GM20000 (cell line): ENCODE measurements at regions not wholly inside any gene's neighbourhood (a gene's known extent, or its start where the extent isn't known, plus 50 kb on each side); places are given as distances from the start of the nearest gene placed in this dataset.

Source experiments
- DNase-seq: peaks from one replicate; pipeline ENCODE4 v3.0.0; 2012; ENCODE audit warnings: low spot score
- CTCF ChIP-seq: IDR thresholded peaks from 2 replicates; pipeline ENCODE4 v1.5.1; 2012; ENCODE audit warnings: mild to moderate bottlenecking, control low read depth; ENCODE audit errors: extremely low read depth, missing control alignments

- DNase-seq, result no peak
- no peak for TF ChIP-seq CTCF
Observed at GRCh38 chr20:52578559-52578958, 387.0 kb upstream of the ZFP64 start.

GRCh38 chr20:52577696-52578095 is 386.1 kb upstream of the ZFP64 start:
- no peak for DNase-seq
- no peak for TF ChIP-seq CTCF

- TF ChIP-seq CTCF, result no peak
- DNase-seq, result no peak
Observed at GRCh38 chr20:52572687-52573086, 381.1 kb upstream of the ZFP64 start.

GRCh38 chr20:52569201-52569600 is 377.6 kb upstream of the ZFP64 start:
- no peak for TF ChIP-seq CTCF
- no peak for DNase-seq

GRCh38 chr20:52565614-52566013 is 374.0 kb upstream of the ZFP64 start:
- TF ChIP-seq CTCF, result no peak
- DNase-seq, result no peak

GRCh38 chr20:52564594-52564993 is 373.0 kb upstream of the ZFP64 start:
- DNase-seq, result no peak
- no peak for TF ChIP-seq CTCF

- no peak for TF ChIP-seq CTCF
- DNase-seq, result no peak
Observed at GRCh38 chr20:52552181-52552872, 360.7 kb upstream of the ZFP64 start.
